Transverse colon (tissue), 4 donors: ENCODE measurements at regions not wholly inside any gene's neighbourhood (a gene's known extent, or its start where the extent isn't known, plus 50 kb on each side); places are given as distances from the start of the nearest gene placed in this dataset.
"Not testable (repeated sequence)": the region's sequence is repeated elsewhere in the genome, so short reads cannot be mapped to it uniquely, and the experiment has no call there.

Source experiments
- DNase-seq: peaks from one replicate; pipeline ENCODE4 v3.0.0-alpha.2; 2019
- H3K27ac ChIP-seq, 4 donors: fragments of 200-600 bp; sonication (generic); 2 replicates each; pipeline ENCODE4 v1.5.1; 2016 to 2018; ENCODE audit warnings: inconsistent platforms in 4 of 4
- H3K27me3 ChIP-seq: fragments of 200-600 bp; sonication (generic); 2 replicates; pipeline ENCODE4 v1.5.1; 2017; ENCODE audit warnings: inconsistent platforms
- H3K36me3 ChIP-seq, 4 donors: fragments of 200-600 bp; sonication (generic); 2 replicates each; pipeline ENCODE4 v1.5.1; 2017 to 2019; ENCODE audit warnings: inconsistent platforms in 4 of 4
- H3K4me1 ChIP-seq, 4 donors: fragments of 200-600 bp; sonication (generic); 2 replicates each; pipeline ENCODE4 v1.5.1; 2017 to 2020; ENCODE audit warnings: inconsistent platforms in 4 of 4
- H3K4me3 ChIP-seq, 4 donors: fragments of 200-600 bp; sonication (generic); 1 replicate in 1 of 4; 2 replicates in 3 of 4; pipeline versions ENCODE4 v1.5.1 to v1.6.1; 2017 to 2019; ENCODE audit warnings: inconsistent platforms in 4 of 4
- H3K9me3 ChIP-seq, 2 donors: fragments of 200-600 bp; sonication (generic); 2 replicates each; pipeline ENCODE4 v1.5.1; 2017 to 2019; ENCODE audit warnings: inconsistent platforms in 2 of 2
- CTCF ChIP-seq, 5 experiments: fragments of 200-600 bp in 3 of 5; fragments of 450-650 bp in 2 of 5; sonication (generic) in 3 of 5; IDR thresholded peaks; 1 replicate in 2 of 5; 2 replicates in 3 of 5; pipeline ENCODE4 v1.5.1; 2016 to 2017; ENCODE audit warnings: antibody characterized with exemption in 5 of 5, inconsistent platforms in 3 of 5, mild to moderate bottlenecking in 2 of 5, moderate library complexity in 1 of 5
- EP300 ChIP-seq: sonication (generic); formaldehyde crosslinking; IDR thresholded peaks from one replicate; pipeline ENCODE4 v1.6.1; 2017; ENCODE audit warnings: antibody characterized with exemption, low read depth
- POLR2A ChIP-seq: fragments of 450-650 bp; IDR thresholded peaks from one replicate; pipeline ENCODE4 v1.6.1; 2016; ENCODE audit warnings: antibody characterized with exemption, mild to moderate bottlenecking, moderate library complexity
- POLR2AphosphoS5 ChIP-seq, 3 donors: sonication (generic); formaldehyde crosslinking; IDR thresholded peaks; one replicate each; pipeline ENCODE4 v1.6.1; 2016; ENCODE audit warnings: antibody characterized with exemption in 3 of 3
- WGBS, 2 donors: methylation state at CpG; one replicate each; pipeline ENCODE4 v1.1.5; 2018; ENCODE audit warnings: low coverage in 1 of 2; 5-methylcytosine and 5-hydroxymethylcytosine counted together
- in situ Hi-C, 4 donors: fragments of 200-750 bp; cut with MboI; loops; one replicate each; pipeline versions ENCODE4 v1.15.0 to v1.15.1; 2017; ENCODE audit warnings: low sequenced_read_pairs in 3 of 4, low pct_ligation_motif_present in 1 of 4, low pct_unique_long_range_greater_than_20kb in 1 of 4
- intact Hi-C: fragments of 100-400 bp; cut with DNase I; formaldehyde crosslinking; loops from one replicate; pipeline ENCODE4 v1.15.1; 2023; ENCODE audit warnings: low total_unique reads

GRCh38 chr4:179051206-179051605 is 1609.0 kb upstream of the AGA start:
- no peak overlapping the region for H3K27ac ChIP-seq
- intact Hi-C loops: no loop called here
- TF ChIP-seq CTCF (IDR thresholded peaks at IDR 0.05) (no peak), POLR2AphosphoS5 (IDR thresholded peaks at IDR 0.05) (no peak), POLR2A (no peak), EP300 (no peak)
- H3K27me3 ChIP-seq: no peaks in the 10 kb centered on the region
- WGBS, 2 donors: 14 to 25% methylated on average over 1 of the region's 1 CpG
- in situ Hi-C loops: no loop called here
- no peak overlapping the region for H3K4me3 ChIP-seq
- H3K36me3 ChIP-seq: no peaks in the 10 kb centered on the region
- no peaks in the 10 kb centered on the region for H3K4me1 ChIP-seq
- no peak for DNase-seq
- H3K9me3 ChIP-seq: peaks cover 0 to 4% of the 10 kb centered on the region in 2 donors

GRCh38 chr4:179059396-179059795 is 1617.2 kb upstream of the AGA start:
- DNase-seq: no peak
- in situ Hi-C loops (no loop called here), intact Hi-C loops (no loop called here)
- Histone ChIP-seq H3K4me3 (no peak overlapping the region), H3K27ac (no peak overlapping the region), H3K9me3 (no peaks in the 10 kb centered on the region), H3K36me3 (no peaks in the 10 kb centered on the region), H3K4me1 (no peaks in the 10 kb centered on the region), H3K27me3 (no peaks in the 10 kb centered on the region)
- TF ChIP-seq POLR2AphosphoS5 (IDR thresholded peaks at IDR 0.05) (no peak), POLR2A (no peak), EP300 (no peak), CTCF (IDR thresholded peaks at IDR 0.05) (no peak)
- WGBS, 2 donors: 79 to 84% methylated on average over 2 to 3 of the region's 3 CpGs

- H3K9me3 ChIP-seq, DNase-seq, H3K27ac ChIP-seq, intact Hi-C loops, H3K4me3 ChIP-seq, H3K36me3 ChIP-seq, H3K27me3 ChIP-seq, H3K4me1 ChIP-seq, in situ Hi-C loops: not testable (repeated sequence)
- WGBS, 2 donors: 74 to 91% methylated on average over 5 to 12 of the region's 12 CpGs
Measured at GRCh38 chr4:179066254-179066653, 1624.0 kb upstream of the AGA start.

- Histone ChIP-seq H3K4me1 (no peaks in the 10 kb centered on the region), H3K27ac (no peak overlapping the region), H3K9me3 (no peaks in the 10 kb centered on the region), H3K4me3 (no peak overlapping the region), H3K36me3 (no peaks in the 10 kb centered on the region), H3K27me3 (no peaks in the 10 kb centered on the region)
- DNase-seq: no peak
- 65 to 87% methylated on average over 2 of the region's 2 CpGs for WGBS, 2 donors
- in situ Hi-C loops: no loop called here
- intact Hi-C loops: no loop called here
- TF ChIP-seq POLR2A: no peak
- TF ChIP-seq CTCF (IDR thresholded peaks at IDR 0.05): no peak
- TF ChIP-seq EP300: no peak
- TF ChIP-seq POLR2AphosphoS5 (IDR thresholded peaks at IDR 0.05): no peak
Measured at GRCh38 chr4:179071131-179071530, 1628.9 kb upstream of the AGA start.

- Histone ChIP-seq H3K36me3 (no peaks in the 10 kb centered on the region), H3K27me3 (no peaks in the 10 kb centered on the region), H3K27ac (no peak overlapping the region), H3K4me1 (no peaks in the 10 kb centered on the region), H3K4me3 (no peak overlapping the region), H3K9me3 (no peaks in the 10 kb centered on the region)
- in situ Hi-C loops: no loop called here
- intact Hi-C loops: no loop called here
- 90 to 93% methylated on average over 10 to 14 of the region's 14 CpGs for WGBS, 2 donors
- no peak for DNase-seq
- TF ChIP-seq CTCF (IDR thresholded peaks at IDR 0.05) (no peak), EP300 (no peak), POLR2A (no peak), POLR2AphosphoS5 (IDR thresholded peaks at IDR 0.05) (no peak)
Measured at GRCh38 chr4:179076865-179077264, 1634.6 kb upstream of the AGA start.
